Activated naive CD4-positive, alpha-beta T cell treated with anti-CD3 and anti-CD28 coated beads, Interleukin-2, amount 50 U/mL, for 24 hours (primary cell): ENCODE measurements at regions not wholly inside any gene's neighbourhood (a gene's known extent, or its start where the extent isn't known, plus 50 kb on each side); places are given as distances from the start of the nearest gene placed in this dataset.

ENCODE experiments used
- H3K27ac Mint-ChIP-seq: one replicate; pipeline ENCODE4 v1.8.0; 2021; ENCODE audit warnings: mild to moderate bottlenecking, mixed read lengths
- H3K27me3 Mint-ChIP-seq: one replicate; pipeline ENCODE4 v1.8.0; 2021; ENCODE audit warnings: mixed read lengths
- H3K36me3 Mint-ChIP-seq: one replicate; pipeline ENCODE4 v1.8.0; 2021; ENCODE audit warnings: mixed read lengths
- H3K4me1 Mint-ChIP-seq: one replicate; pipeline ENCODE4 v1.8.0; 2021; ENCODE audit warnings: mixed read lengths
- H3K4me3 Mint-ChIP-seq: one replicate; pipeline ENCODE4 v1.8.0; 2021; ENCODE audit warnings: mild to moderate bottlenecking, mixed read lengths
- H3K9me3 Mint-ChIP-seq: one replicate; pipeline ENCODE4 v1.8.0; 2021; ENCODE audit warnings: mixed read lengths

DNA sequence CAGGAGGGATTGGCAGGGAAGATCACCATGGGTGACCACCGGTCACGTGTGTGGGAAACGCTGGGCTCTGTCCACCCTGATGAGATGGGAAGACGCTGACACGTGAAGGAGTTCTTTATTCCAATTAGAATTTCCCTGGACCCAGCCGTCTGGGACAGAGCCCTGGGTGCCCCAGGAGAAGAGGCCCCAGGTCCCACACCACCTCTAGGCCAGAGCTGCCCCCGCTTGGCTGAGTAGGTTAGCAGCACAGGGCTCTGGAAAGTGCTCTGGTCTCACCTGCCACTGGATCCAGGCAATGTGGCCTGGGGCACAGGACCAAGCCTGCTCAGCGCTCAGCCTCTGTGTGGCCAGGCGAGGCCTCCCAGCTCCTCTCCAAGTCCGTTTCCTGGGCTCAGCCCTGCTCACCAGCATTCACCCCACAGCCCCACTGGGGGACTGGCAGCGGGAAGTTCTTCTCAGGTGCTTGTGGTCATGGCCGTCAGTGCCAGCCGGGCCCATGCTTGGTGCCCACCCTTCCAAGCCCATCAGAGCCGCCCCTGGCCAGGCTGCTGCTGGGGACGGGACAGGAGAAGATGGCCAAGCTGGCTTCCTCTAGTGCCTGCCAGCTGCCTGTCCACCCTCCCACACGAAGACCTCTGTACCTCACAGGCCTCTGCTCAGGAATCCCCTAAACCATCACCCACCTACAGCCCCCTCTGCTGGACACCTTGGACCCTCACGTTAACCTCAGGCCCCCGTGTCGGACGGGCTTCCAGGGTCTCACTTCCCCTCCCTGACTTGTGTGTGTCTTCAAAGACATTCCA is 62.5 kb upstream of the FGF3 start:
- no peaks in the 10 kb centered on the region for H3K9me3 Mint-ChIP-seq
- no peaks in the 10 kb centered on the region for H3K27me3 Mint-ChIP-seq
- H3K36me3 Mint-ChIP-seq, result no peaks in the 10 kb centered on the region
- H3K4me1 Mint-ChIP-seq, result no peaks in the 10 kb centered on the region
- H3K4me3 Mint-ChIP-seq, result no peak overlapping the region
- no peak overlapping the region for H3K27ac Mint-ChIP-seq

DNA sequence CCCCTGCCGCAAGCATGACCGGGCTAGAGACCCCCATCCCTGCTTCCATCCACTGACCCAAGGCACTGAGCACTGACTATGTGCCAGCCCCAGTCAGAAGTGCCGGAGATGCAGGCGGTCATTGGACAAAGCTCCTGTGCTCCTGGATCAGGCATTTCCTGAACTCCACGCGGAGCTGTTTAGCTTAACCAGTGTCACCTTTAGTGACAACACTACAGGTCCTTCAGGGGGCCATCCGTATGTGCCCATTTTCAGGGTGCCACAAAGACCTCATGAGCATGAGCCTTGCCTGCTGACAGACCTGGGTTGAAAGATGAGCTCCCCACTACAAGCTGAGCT is 63.0 kb upstream of the FGF3 start:
- H3K36me3 Mint-ChIP-seq, result no peaks in the 10 kb centered on the region
- no peak overlapping the region for H3K27ac Mint-ChIP-seq
- no peaks in the 10 kb centered on the region for H3K27me3 Mint-ChIP-seq
- H3K9me3 Mint-ChIP-seq, result no peaks in the 10 kb centered on the region
- no peaks in the 10 kb centered on the region for H3K4me1 Mint-ChIP-seq
- H3K4me3 Mint-ChIP-seq, result no peak overlapping the region

DNA sequence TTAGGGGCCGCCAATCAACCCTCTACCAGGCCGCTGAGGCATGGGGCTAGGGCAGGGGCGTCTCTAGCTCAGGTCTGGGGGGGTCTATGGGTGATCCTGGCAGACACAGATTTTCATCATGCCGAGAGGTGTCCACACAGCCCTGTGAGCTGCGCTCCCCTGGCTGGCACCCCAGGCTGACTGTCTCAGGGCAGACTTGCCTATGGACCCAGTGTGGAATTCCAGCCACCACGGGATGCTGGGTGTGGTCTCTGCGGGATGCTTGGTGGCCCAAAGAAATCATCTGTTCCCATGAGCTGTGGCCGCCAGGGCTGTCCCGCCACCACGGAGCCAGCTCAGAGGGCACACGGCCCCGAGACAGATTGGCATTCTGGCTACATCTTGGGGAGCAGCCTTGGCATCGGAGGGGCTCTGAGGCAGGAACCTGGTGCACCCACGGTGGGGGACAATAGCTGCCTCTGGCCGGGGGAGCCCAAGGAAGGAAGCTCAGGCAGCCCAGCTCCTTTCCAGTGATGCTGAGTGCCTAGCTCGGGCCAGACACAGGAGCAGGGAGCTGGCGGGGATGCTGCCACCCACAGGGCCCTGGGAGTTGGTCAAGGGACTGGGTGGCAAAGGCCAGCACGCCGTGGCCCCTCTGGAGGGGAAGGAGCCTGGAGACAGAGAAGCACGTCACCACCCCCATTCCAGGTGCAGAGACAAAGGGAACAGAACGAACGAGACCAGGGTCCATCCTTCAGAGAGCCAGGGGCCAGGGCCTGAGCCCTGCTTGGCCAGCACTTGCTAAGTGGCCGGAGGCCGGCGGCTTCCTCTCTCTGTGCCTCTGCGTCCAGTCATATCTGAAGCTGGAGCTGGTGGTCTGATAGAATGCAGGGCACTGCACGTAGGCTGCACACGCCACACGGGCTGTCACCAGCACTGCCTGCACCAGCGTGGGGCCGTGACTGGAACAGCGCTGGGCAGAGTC is 64.4 kb upstream of the FGF3 start:
- no peaks in the 10 kb centered on the region for H3K4me1 Mint-ChIP-seq

DNA sequence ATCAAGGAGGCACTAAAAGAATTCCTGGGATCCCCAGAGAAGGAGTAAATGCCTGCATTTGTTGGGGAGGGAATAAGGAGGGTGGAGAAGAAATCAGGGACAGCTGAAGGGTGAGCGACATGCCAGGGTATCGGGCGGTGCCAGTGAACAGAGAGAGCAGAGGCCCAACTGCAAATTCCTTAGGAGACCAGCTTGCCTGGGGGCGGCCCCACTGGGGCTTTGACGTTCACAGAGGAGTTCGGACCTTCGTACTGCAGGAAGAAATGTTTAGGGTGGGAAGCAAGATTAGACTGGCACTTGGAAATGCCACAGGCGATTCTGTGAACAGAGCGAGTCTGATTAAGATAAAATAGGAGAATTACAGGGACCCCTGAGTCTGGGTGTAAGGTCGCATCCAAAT is 65.1 kb upstream of the FGF3 start:
- Mint-ChIP-seq H3K9me3 (no peaks in the 10 kb centered on the region), H3K4me1 (no peaks in the 10 kb centered on the region), H3K27me3 (peaks cover 3% of the 10 kb centered on the region), H3K27ac (no peak overlapping the region), H3K36me3 (no peaks in the 10 kb centered on the region), H3K4me3 (no peak overlapping the region)

More for the DNA sequence above, 64.4 kb upstream of the FGF3 start:
- H3K27me3 Mint-ChIP-seq, result no peaks in the 10 kb centered on the region
- no peak overlapping the region for H3K27ac Mint-ChIP-seq
- H3K36me3 Mint-ChIP-seq, result no peaks in the 10 kb centered on the region
- H3K9me3 Mint-ChIP-seq, result no peaks in the 10 kb centered on the region
- H3K4me3 Mint-ChIP-seq, result no peak overlapping the region

DNA sequence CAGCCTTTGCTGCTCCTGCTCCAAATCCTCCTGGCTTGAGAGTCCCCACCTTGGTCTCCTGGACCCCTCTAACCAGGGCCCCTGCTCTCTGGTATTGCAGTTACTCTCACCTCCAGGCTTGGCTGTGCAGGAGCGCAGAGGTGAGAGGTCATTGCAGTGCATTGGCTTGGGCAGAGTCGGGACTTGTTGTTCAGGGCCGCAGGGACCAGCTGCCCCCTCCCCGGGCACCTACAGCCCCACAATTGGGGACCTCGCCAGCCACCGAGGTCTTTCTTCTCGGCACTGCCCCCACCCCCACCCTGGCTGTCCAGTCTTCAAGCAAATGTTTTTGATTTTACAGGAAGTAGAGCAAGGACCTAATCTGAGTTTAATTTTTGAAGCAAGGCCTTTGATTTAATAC is 65.5 kb upstream of the FGF3 start:
- H3K36me3 Mint-ChIP-seq, result no peaks in the 10 kb centered on the region
- H3K27me3 Mint-ChIP-seq, result peaks cover 3% of the 10 kb centered on the region
- H3K4me3 Mint-ChIP-seq, result no peak overlapping the region
- H3K9me3 Mint-ChIP-seq, result no peaks in the 10 kb centered on the region
- no peaks in the 10 kb centered on the region for H3K4me1 Mint-ChIP-seq
- no peak overlapping the region for H3K27ac Mint-ChIP-seq

DNA sequence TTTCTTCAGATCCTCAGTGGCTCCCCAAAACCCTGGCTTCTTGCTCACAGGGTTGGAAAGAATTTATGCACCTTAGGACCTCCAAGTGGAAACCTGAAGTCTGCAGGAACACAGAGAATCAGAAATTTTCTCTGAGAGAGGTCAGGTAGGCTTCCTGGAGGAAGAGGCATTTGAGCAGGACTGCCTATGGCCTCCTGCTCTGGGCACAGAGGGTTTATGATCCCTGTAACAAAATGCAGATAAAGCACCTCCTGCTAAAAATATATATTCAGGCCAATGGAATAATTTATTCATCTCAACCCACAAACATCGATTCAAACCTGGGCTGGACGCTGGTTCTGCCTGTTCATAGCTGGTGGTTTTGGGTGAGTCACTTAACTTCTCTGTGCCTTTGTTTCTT is 68.1 kb upstream of the FGF3 start:
- Mint-ChIP-seq H3K27me3 (peaks cover 11% of the 10 kb centered on the region), H3K27ac (no peak overlapping the region), H3K36me3 (no peaks in the 10 kb centered on the region), H3K4me1 (no peaks in the 10 kb centered on the region), H3K4me3 (no peak overlapping the region), H3K9me3 (no peaks in the 10 kb centered on the region)

DNA sequence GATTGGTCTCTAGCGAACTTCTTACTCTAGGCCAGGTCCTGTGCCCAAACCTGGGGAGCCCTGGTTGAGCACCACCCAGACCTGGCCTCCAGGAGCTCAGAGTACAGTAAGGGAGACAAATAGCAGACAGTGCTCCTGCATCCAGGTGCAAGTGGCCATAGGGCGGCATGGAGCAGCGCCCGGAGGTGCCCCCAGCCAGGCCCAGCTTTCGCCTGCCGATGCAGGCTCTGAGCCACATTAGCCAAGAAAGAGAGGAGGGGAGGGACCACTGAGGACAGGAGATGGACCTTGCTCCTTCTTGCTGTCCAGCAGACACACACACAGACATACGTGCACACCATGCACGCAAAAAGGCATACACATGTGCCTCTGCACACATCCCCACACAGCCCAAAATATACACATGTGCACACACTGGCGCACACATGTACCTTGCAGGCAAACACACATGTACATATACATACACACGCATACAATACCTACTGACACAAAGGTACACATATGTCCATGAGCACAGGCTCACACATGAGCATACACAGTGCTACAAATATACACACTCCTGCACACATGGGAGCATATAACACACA is 68.7 kb upstream of the FGF3 start:
- H3K36me3 Mint-ChIP-seq, result no peaks in the 10 kb centered on the region
- peaks cover 15% of the 10 kb centered on the region for H3K27me3 Mint-ChIP-seq
- no peaks in the 10 kb centered on the region for H3K9me3 Mint-ChIP-seq
- no peak overlapping the region for H3K27ac Mint-ChIP-seq
- no peak overlapping the region for H3K4me3 Mint-ChIP-seq
- H3K4me1 Mint-ChIP-seq, result no peaks in the 10 kb centered on the region

DNA sequence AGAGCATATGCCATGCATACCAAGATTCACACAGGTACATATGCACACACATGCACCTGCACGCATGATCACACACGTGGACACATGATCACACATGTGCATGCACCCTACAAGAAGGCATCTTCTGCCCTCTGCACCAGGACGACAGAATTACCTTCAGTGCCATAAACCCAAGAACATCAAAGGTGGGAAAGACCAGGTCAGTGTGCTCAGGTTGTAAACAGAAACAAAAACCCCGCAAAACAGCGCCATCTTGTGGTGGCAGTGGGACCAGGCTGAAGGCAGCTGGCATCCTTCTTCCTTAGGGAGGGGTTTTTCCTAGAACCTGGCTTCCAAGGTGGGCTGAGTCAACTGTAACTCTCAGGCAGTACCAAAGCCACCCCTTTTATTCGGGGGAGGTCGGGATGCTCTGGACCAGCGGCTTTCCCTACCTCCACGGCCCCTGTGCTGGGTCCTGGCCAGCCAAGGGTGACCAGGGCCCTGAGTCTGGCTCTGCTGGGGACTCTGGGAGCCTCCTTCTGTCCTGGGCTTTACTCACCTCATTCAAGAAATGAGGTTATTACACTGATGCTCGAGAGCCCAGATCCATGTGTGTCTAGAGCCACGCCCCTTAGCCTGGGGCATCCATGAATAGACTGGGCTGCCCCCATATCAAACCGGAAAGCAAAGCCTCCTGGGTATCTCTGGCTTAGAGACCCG is 69.4 kb upstream of the FGF3 start:
- H3K36me3 Mint-ChIP-seq, result no peaks in the 10 kb centered on the region
- H3K4me1 Mint-ChIP-seq, result no peaks in the 10 kb centered on the region
- no peaks in the 10 kb centered on the region for H3K9me3 Mint-ChIP-seq
- H3K4me3 Mint-ChIP-seq, result no peak overlapping the region
- H3K27me3 Mint-ChIP-seq, result peaks cover 15% of the 10 kb centered on the region
- no peak overlapping the region for H3K27ac Mint-ChIP-seq

DNA sequence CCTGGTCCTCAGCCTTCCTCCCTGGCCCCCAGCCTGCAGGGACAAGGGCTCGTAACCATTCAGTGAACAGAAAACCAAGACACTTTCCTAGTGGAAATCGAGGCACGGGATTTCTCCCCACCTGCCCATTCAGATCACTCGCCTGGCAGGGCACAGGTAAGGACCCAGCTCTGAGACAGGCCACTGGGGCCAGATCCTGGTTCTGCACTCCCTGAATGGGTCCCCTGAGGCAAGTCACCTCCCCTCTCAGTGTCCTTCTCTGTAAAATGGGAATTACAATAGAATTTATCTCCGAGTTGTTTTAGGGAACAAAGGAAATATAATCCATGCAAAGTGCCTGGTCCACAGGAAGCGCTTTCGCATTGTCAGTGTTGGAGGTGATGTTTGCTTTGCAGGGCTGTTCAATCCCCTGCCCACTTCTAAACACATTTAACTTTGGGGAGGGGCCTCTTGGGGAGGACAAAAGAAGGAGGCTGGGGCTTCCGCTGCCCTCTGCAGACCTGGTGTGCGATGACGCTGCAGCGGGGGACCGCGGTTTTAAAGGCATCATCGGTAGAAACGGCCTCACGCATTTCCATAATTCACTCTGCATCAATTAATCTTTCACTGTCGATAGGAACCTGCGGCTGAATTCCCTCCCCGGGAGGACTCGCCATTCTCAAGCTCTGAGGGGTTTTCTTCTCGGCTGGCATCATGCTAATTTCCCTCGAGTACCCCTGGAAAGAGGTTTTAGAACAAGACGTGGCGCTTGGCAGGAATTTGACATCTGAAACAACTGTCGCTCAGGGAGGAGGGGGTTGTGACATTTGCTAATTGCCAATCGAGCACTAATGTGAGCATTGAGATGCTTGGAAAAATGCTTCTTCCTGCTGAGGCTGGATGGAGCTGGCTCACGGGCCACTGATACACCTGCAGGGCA is 70.4 kb upstream of the FGF3 start:
- Mint-ChIP-seq H3K27me3 (peaks cover 18% of the 10 kb centered on the region), H3K27ac (no peak overlapping the region), H3K4me1 (no peaks in the 10 kb centered on the region), H3K9me3 (no peaks in the 10 kb centered on the region), H3K4me3 (no peak overlapping the region), H3K36me3 (no peaks in the 10 kb centered on the region)

DNA sequence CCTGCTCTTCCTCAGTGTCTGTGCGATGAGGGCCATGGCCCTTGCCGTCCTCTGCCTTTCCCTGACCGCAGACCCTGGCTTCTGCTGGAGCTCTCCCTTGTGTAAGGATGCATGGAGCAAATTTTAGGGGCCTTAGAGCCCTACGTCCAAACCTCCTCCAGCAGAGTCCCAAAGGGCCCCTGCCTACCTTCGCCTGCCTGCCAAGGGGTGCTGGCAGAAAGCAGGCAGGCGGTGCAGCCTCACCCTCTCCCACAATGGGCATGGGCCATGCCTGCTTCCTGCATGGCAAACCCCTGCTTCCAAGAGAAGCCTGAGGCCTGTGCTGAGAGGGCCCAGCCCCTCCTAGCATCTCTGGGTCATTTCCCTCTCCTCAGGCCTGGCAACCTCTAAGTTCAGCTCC is 71.3 kb upstream of the FGF3 start:
- no peak overlapping the region for H3K4me3 Mint-ChIP-seq
- H3K9me3 Mint-ChIP-seq, result no peaks in the 10 kb centered on the region
- no peaks in the 10 kb centered on the region for H3K36me3 Mint-ChIP-seq
- H3K27me3 Mint-ChIP-seq, result peaks cover 20% of the 10 kb centered on the region
- no peak overlapping the region for H3K27ac Mint-ChIP-seq
- H3K4me1 Mint-ChIP-seq, result no peaks in the 10 kb centered on the region

DNA sequence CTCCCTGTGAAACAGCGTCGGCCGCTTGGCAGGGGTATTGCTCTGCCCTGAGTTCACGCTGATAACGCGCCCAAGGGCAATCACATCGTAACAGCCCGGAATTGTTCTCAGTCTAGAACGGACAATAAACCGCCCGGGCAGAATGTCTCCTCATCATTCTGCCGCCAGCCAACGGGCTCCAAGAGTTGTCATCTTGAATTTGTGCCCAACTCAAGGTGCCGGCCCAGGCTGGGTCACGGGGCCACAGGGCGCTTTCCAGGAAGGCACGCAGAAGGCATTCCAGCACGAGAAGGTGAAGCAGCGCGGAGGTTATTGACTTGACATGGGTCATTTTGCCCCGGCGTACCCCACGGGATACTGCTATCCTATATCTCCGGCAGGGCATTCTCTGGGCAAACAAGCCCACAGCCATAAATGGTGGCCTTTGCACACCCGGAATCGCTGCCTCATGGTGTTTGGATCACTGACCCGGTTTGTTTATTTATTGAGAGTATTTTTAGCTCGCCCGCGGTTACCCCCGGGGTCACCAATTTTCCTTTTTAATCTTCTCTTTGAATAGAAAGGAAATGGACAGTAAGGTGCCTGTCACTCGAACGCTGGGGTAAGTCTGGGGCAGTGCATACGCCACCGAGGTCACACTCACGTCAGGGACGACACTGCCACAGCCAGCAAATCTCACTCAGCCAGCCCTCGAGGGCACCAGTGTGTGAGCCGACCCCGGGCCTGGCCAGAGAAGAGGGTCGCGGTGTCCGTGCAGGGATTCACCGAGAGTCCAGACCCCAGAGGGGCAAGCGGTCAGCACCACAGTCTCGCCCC is 72.4 kb upstream of the FGF3 start:
- no peaks in the 10 kb centered on the region for H3K9me3 Mint-ChIP-seq
- H3K27ac Mint-ChIP-seq, result no peak overlapping the region
- H3K27me3 Mint-ChIP-seq, result peaks cover 20% of the 10 kb centered on the region
- no peaks in the 10 kb centered on the region for H3K36me3 Mint-ChIP-seq
- no peak overlapping the region for H3K4me3 Mint-ChIP-seq
- no peaks in the 10 kb centered on the region for H3K4me1 Mint-ChIP-seq

DNA sequence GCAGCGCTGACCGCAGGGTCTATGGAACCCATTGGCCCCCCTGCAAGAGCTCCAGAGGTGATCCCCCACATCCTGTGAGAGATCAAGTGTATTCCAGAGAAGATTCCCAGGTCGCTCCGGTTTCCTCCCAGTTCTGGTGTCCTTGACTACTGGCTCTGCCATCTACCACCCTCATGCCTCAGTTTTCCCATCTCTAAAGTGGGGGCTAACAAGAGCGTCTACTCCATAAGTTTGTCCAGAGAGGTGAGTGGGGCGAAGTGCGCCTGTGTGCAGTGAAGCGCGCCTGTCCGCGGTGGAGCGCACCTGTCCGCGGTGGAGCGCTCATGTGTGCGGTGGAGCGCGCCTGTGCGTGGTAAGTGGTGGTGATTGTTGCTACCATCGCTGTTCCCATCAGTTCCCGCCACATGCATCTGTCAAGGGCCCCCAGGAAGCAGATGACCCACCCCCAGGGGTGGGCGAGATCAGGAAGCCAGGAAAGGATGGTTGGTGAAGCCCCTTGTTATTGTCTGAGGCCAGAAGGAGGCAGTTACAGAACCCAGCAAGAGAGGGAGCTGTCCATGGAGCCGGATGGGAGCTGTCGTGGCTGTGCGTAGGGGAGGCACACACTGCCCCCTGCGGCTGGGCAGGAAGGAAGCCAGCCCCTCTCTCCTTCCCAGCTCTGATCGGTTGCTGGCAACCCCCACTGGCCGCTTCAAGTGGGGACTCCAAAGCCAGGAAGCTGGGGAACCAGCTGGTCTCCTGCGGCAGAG is 73.2 kb upstream of the FGF3 start:
- Mint-ChIP-seq H3K4me3 (no peak overlapping the region), H3K27ac (no peak overlapping the region), H3K27me3 (peaks cover 24% of the 10 kb centered on the region)

DNA sequence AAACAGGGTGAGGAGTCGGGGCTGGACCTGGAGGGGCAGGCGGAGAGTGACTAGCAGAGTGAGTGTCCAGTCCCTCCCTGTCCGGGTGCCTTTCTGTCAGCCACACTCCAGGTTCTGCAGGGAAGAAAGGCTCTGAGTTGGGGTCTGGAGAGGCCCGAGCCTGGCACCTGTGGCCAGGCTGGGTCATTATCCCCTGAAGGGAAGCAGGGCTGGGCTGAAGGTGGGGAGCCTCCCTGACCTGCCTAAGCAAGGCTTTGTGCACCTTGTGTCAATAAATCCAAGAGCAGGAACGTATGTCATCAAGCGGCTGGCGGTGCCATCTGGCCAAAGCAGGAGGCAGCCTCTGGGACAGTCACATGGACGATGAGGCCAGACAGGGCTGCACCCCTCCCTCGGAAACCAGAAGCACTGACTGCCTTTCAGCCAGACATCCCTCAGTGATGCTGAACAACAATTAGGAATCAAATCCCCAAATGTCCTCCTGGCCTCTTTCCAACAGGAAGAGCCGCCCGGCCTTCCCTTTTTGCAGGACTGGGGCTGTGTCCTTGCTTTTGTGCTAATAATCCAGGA is 73.9 kb upstream of the FGF3 start:
- Mint-ChIP-seq H3K4me3 (no peak overlapping the region), H3K4me1 (no peaks in the 10 kb centered on the region), H3K27me3 (peaks cover 24% of the 10 kb centered on the region), H3K36me3 (no peaks in the 10 kb centered on the region), H3K9me3 (no peaks in the 10 kb centered on the region), H3K27ac (no peak overlapping the region)

More for the DNA sequence above, 73.2 kb upstream of the FGF3 start:
- Mint-ChIP-seq H3K4me1 (no peaks in the 10 kb centered on the region), H3K9me3 (no peaks in the 10 kb centered on the region), H3K36me3 (no peaks in the 10 kb centered on the region)
